Sigmoid colon (tissue), 6 donors: ENCODE measurements at regions not wholly inside any gene's neighbourhood (a gene's known extent, or its start where the extent isn't known, plus 50 kb on each side); places are given as distances from the start of the nearest gene placed in this dataset.

Experiments used
- DNase-seq: peaks from one replicate; pipeline ENCODE4 v3.0.0-alpha.2; 2019
- H3K27ac ChIP-seq, 4 donors: fragments of 200-600 bp; sonication (generic); one replicate each; pipeline ENCODE4 v1.5.1; 2016 to 2019; ENCODE audit warnings: mild to moderate bottlenecking in 1 of 4
- H3K27me3 ChIP-seq, 3 donors: fragments of 200-600 bp; sonication (generic); one replicate each; pipeline ENCODE4 v1.5.1; 2019; ENCODE audit warnings: mild to moderate bottlenecking in 1 of 3
- H3K36me3 ChIP-seq, 4 donors: fragments of 200-600 bp; sonication (generic); one replicate each; pipeline ENCODE4 v1.5.1; 2016 to 2019
- H3K4me1 ChIP-seq, 4 donors: fragments of 200-600 bp; sonication (generic); one replicate each; pipeline ENCODE4 v1.5.1; 2017 to 2019
- H3K4me3 ChIP-seq, 4 donors: fragments of 200-600 bp; sonication (generic); one replicate each; pipeline ENCODE4 v1.5.1; 2017 to 2019; ENCODE audit warnings: mild to moderate bottlenecking in 2 of 4, moderate library complexity in 1 of 4
- H3K9me3 ChIP-seq, 4 donors: fragments of 200-600 bp in 3 of 4; sonication (generic) in 3 of 4; one replicate each; pipeline versions ENCODE4 v1.5.1 to v1.6.1; 2013 to 2019
- CTCF ChIP-seq, 4 experiments: fragments of 450-650 bp in 3 of 4; fragments of 200-600 bp in 1 of 4; IDR thresholded peaks; one replicate each; pipeline ENCODE4 v1.5.1; 2016 to 2019; ENCODE audit warnings: antibody characterized with exemption in 4 of 4, mild to moderate bottlenecking in 3 of 4, moderate library complexity in 2 of 4
- EP300 ChIP-seq, 4 donors: sonication (generic); formaldehyde crosslinking; IDR thresholded peaks; one replicate each; pipeline ENCODE4 v1.6.1; 2017; ENCODE audit warnings: antibody characterized with exemption in 4 of 4
- POLR2A ChIP-seq, 2 donors: fragments of 450-650 bp; IDR thresholded peaks; one replicate each; pipeline ENCODE4 v1.6.1; 2016; ENCODE audit warnings: antibody characterized with exemption in 2 of 2, mild to moderate bottlenecking in 2 of 2, moderate library complexity in 2 of 2
- POLR2AphosphoS5 ChIP-seq, 4 donors: sonication (generic); formaldehyde crosslinking; IDR thresholded peaks; one replicate each; pipeline ENCODE4 v1.6.1; 2017; ENCODE audit warnings: antibody characterized with exemption in 4 of 4
- WGBS, 2 donors: extraction: QIAGEN DNeasy Blood & Tissue Kit; methylation state at CpG; one replicate each; pipeline ENCODE4 v1.1.7; 2013; 5-methylcytosine and 5-hydroxymethylcytosine counted together
- intact Hi-C: fragments of 100-400 bp; cut with DNase I; formaldehyde crosslinking; loops from one replicate; pipeline ENCODE4 v1.15.1; 2023
- donor health status: healthy with polysubstance abuse.
- donor health status: healthy.

- no peaks in the 10 kb centered on the region for H3K9me3 ChIP-seq
- H3K27me3 ChIP-seq: no peaks in the 10 kb centered on the region
- WGBS, 2 donors: 28 to 71% methylated on average over 7 of the region's 7 CpGs
- H3K4me1 ChIP-seq: no peaks in the 10 kb centered on the region
- H3K36me3 ChIP-seq: no peaks in the 10 kb centered on the region
- intact Hi-C loops: no loop called here
- no peak overlapping the region for H3K4me3 ChIP-seq
- no peak for DNase-seq
- TF ChIP-seq EP300 (IDR thresholded peaks at IDR 0.05) (no peak), CTCF (IDR thresholded peaks at IDR 0.05) (no peak), POLR2AphosphoS5 (IDR thresholded peaks at IDR 0.05) (no peak), POLR2A (IDR thresholded peaks at IDR 0.05) (no peak)
- no peak overlapping the region for H3K27ac ChIP-seq
Measured at GRCh38 chr6:91606148-91606901, 1019.5 kb upstream of the MAP3K7 start.

GRCh38 chr6:91600561-91600960 is 1013.7 kb upstream of the MAP3K7 start:
- Histone ChIP-seq H3K9me3 (peaks cover 0 to 2% (median 0%) of the 10 kb centered on the region in 4 donors), H3K27me3 (no peaks in the 10 kb centered on the region), H3K4me1 (no peaks in the 10 kb centered on the region), H3K36me3 (no peaks in the 10 kb centered on the region), H3K27ac (no peak overlapping the region), H3K4me3 (no peak overlapping the region)
- DNase-seq: no peak
- TF ChIP-seq EP300 (IDR thresholded peaks at IDR 0.05) (no peak), CTCF (IDR thresholded peaks at IDR 0.05) (no peak), POLR2AphosphoS5 (IDR thresholded peaks at IDR 0.05) (no peak), POLR2A (IDR thresholded peaks at IDR 0.05) (no peak)
- intact Hi-C loops: no loop called here
- 68 to 80% methylated on average over 2 of the region's 2 CpGs for WGBS, 2 donors

- Histone ChIP-seq H3K36me3 (no peaks in the 10 kb centered on the region), H3K27ac (no peak overlapping the region), H3K27me3 (no peaks in the 10 kb centered on the region), H3K9me3 (no peaks in the 10 kb centered on the region), H3K4me3 (no peak overlapping the region), H3K4me1 (no peaks in the 10 kb centered on the region)
- no peak for TF ChIP-seq POLR2A (IDR thresholded peaks at IDR 0.05)
- TF ChIP-seq CTCF (IDR thresholded peaks at IDR 0.05): no peak
- intact Hi-C loops: no loop called here
- no peak for DNase-seq
- WGBS, 2 donors: 56 to 77% methylated on average over 3 of the region's 3 CpGs
Measured at GRCh38 chr6:91590191-91590590, 1003.3 kb upstream of the MAP3K7 start.

GRCh38 chr6:91580635-91581034 is 993.8 kb upstream of the MAP3K7 start:
- TF ChIP-seq POLR2A (IDR thresholded peaks at IDR 0.05) (no peak), CTCF (IDR thresholded peaks at IDR 0.05) (no peak), POLR2AphosphoS5 (IDR thresholded peaks at IDR 0.05) (no peak), EP300 (IDR thresholded peaks at IDR 0.05) (no peak)
- H3K27me3 ChIP-seq: no peaks in the 10 kb centered on the region
- no peak overlapping the region for H3K4me3 ChIP-seq
- H3K4me1 ChIP-seq: no peaks in the 10 kb centered on the region
- H3K9me3 ChIP-seq: no peaks in the 10 kb centered on the region
- H3K36me3 ChIP-seq: no peaks in the 10 kb centered on the region
- no peak overlapping the region for H3K27ac ChIP-seq
- intact Hi-C loops: no loop called here
- no peak for DNase-seq

- WGBS, 2 donors: 83 to 88% methylated on average over 1 of the region's 1 CpG
- no peak overlapping the region for H3K4me3 ChIP-seq
- intact Hi-C loops: no loop called here
- no peaks in the 10 kb centered on the region for H3K4me1 ChIP-seq
- no peak for TF ChIP-seq POLR2A (IDR thresholded peaks at IDR 0.05)
- TF ChIP-seq CTCF (IDR thresholded peaks at IDR 0.05): no peak
- TF ChIP-seq EP300 (IDR thresholded peaks at IDR 0.05): no peak
- TF ChIP-seq POLR2AphosphoS5 (IDR thresholded peaks at IDR 0.05): no peak
- H3K27ac ChIP-seq: no peak overlapping the region
- no peaks in the 10 kb centered on the region for H3K9me3 ChIP-seq
- no peaks in the 10 kb centered on the region for H3K27me3 ChIP-seq
- no peaks in the 10 kb centered on the region for H3K36me3 ChIP-seq
- DNase-seq: no peak
Measured at GRCh38 chr6:91575032-91575431, 988.2 kb upstream of the MAP3K7 start.
